Heart left ventricle (tissue), 16 donors: ENCODE measurements at regions not wholly inside any gene's neighbourhood (a gene's known extent, or its start where the extent isn't known, plus 50 kb on each side); places are given as distances from the start of the nearest gene placed in this dataset.

Source experiments
- ATAC-seq, 4 donors: fragments of 200-7000 bp; cut with Tn5 transposase; one replicate each; pipeline ENCODE4 v1.9.1; 2020 to 2022; ENCODE audit warnings: moderate library complexity in 4 of 4, mild to moderate bottlenecking in 3 of 4, moderate number of reproducible peaks in 1 of 4
- DNase-seq, 5 donors: peaks; one replicate each; pipeline ENCODE4 v3.0.0-alpha.2; 2020
- H3K27ac ChIP-seq, 12 donors: fragments of 200-600 bp; sonication (generic) in 4 of 12; one replicate each; pipeline versions ENCODE4 v1.5.0 to v1.8.0; 2016 to 2022; ENCODE audit warnings: mild to moderate bottlenecking in 2 of 12
- H3K27me3 ChIP-seq, 9 donors: fragments of 200-600 bp; sonication (generic) in 2 of 9; one replicate each; pipeline versions ENCODE4 v1.5.1 to v1.8.0; 2016 to 2022; ENCODE audit warnings: mild to moderate bottlenecking in 3 of 9
- H3K36me3 ChIP-seq, 9 donors: fragments of 200-600 bp; sonication (generic) in 2 of 9; one replicate each; pipeline versions ENCODE4 v1.5.0 to v1.8.0; 2018 to 2022; ENCODE audit warnings: mild to moderate bottlenecking in 2 of 9
- H3K4me1 ChIP-seq, 12 donors: fragments of 200-600 bp; sonication (generic) in 4 of 12; one replicate each; pipeline versions ENCODE4 v1.5.0 to v1.8.0; 2016 to 2022; ENCODE audit warnings: mild to moderate bottlenecking in 3 of 12
- H3K4me3 ChIP-seq, 12 donors: fragments of 200-600 bp; sonication (generic) in 4 of 12; one replicate each; pipeline versions ENCODE4 v1.5.0 to v1.8.0; 2017 to 2022; ENCODE audit warnings: mild to moderate bottlenecking in 9 of 12, moderate library complexity in 4 of 12
- H3K9me3 ChIP-seq, 12 donors: fragments of 200-600 bp; sonication (generic) in 4 of 12; one replicate each; pipeline versions ENCODE4 v1.5.0 to v1.8.0; 2016 to 2022; ENCODE audit warnings: mild to moderate bottlenecking in 1 of 12
- POLR2A ChIP-seq, 2 donors: fragments of 450-650 bp; IDR thresholded peaks; one replicate each; pipeline ENCODE4 v1.6.1; 2017; ENCODE audit warnings: antibody characterized with exemption in 2 of 2, mild to moderate bottlenecking in 2 of 2, moderate library complexity in 2 of 2
- WGBS, 4 donors: extraction: QIAGEN DNeasy Blood & Tissue Kit in 2 of 4; methylation state at CpG; one replicate each; pipeline versions ENCODE4 v1.1.5 to v1.1.7; 2013 to 2018; 5-methylcytosine and 5-hydroxymethylcytosine counted together
- intact Hi-C, 10 donors: fragments of 100-400 bp; cut with DNase I; formaldehyde crosslinking; loops; one replicate each; pipeline versions ENCODE4 v1.11.1 to v1.14.2; 2022
- TF ChIP-seq, protein P1 (sequence below), 12 donors: fragments of 200-600 bp; sonication (generic) in 4 of 12; IDR thresholded peaks; one replicate each; pipeline versions ENCODE4 v1.5.0 to v1.8.0; 2018 to 2022; ENCODE audit warnings: antibody characterized with exemption in 12 of 12, mild to moderate bottlenecking in 5 of 12
- donor health status: ischemic (EF 13 %, LVEDD 7.1; RV severe dilation, severe dysfunction).
- donor health status: healthy with polysubstance abuse.
- donor health status: DM: no; HTN: yes; CAD: no.
- donor health status: DM: no; HTN: no; CAD: no.
- donor health status: ischemic (EF 25% LVEDD 6.9; RV normal size, moderate dysfunction).
- donor health status: ischemic (EF 25% LVEDD 5.7; RV mildly dilated, moderate dysfunction).
- donor health status: healthy.
- donor health status: DM: yes; HTN: yes; CAD: no.
- donor health status: ischemic (EF 35%, LVEDD 5.7; RV mildly dilated, moderate dysfunction).
- donor health status: nonischemic (EF 11% LVEDD 7.7; RV severe dilation, severe dysfunction).
- donor health status: DM: yes; HTN: yes; CAD: no.
- donor health status: PGD.
- donor health status: ischemic (EF 29% LVEDD 5.4; RV normal size, mild dysfunction).
- donor health status: nonischemic (EF 23%, LVEDD 6.1; RV moderate dilation, normal function).

DNA sequence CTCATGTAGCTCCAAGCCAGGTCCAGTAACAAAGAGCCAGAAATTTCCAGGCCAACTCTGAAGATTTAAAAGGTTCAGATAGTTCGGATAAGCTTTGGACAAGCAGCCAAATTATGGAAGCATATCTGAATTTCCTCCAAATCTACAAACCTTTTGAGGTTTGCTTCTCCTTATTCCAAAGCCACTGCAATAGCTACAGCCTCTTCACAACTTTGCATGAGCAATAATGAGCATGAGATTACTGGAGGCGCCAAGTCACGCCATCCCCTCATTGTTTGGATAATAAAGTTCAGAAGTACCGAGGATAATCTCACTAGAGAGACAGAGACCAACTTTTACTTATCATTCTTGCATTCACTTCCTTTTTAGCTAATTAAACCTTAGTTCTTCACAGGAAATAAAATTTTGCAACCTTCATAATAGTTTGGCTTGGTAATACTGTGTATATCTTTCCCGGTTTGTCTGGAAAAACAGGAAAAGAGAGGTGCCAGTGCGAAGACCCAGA lies 329.6 kb upstream of the RSPO3 start:
- Histone ChIP-seq H3K36me3 (no peaks in the 10 kb centered on the region), H3K9me3 (no peaks in the 10 kb centered on the region), H3K4me1 (no peaks in the 10 kb centered on the region), H3K27ac (no peak overlapping the region), H3K4me3 (no peak overlapping the region), H3K27me3 (peaks cover 0 to 3% (median 0%) of the 10 kb centered on the region in 9 donors)
- DNase-seq (no peak), ATAC-seq (no peak)
- intact Hi-C loops = no loop called here
- WGBS, 4 donors = 52 to 73% (median 57%) methylated on average over 6 of the region's 6 CpGs
- TF ChIP-seq, protein P1, sequence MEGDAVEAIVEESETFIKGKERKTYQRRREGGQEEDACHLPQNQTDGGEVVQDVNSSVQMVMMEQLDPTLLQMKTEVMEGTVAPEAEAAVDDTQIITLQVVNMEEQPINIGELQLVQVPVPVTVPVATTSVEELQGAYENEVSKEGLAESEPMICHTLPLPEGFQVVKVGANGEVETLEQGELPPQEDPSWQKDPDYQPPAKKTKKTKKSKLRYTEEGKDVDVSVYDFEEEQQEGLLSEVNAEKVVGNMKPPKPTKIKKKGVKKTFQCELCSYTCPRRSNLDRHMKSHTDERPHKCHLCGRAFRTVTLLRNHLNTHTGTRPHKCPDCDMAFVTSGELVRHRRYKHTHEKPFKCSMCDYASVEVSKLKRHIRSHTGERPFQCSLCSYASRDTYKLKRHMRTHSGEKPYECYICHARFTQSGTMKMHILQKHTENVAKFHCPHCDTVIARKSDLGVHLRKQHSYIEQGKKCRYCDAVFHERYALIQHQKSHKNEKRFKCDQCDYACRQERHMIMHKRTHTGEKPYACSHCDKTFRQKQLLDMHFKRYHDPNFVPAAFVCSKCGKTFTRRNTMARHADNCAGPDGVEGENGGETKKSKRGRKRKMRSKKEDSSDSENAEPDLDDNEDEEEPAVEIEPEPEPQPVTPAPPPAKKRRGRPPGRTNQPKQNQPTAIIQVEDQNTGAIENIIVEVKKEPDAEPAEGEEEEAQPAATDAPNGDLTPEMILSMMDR (IDR thresholded peaks at IDR 0.05) = no peak
- no peak for TF ChIP-seq POLR2A (IDR thresholded peaks at IDR 0.05)

- no peak for DNase-seq
- H3K9me3 ChIP-seq = no peaks in the 10 kb centered on the region
- no peak for ATAC-seq
- no peaks in the 10 kb centered on the region for H3K27me3 ChIP-seq
- H3K27ac ChIP-seq = no peak overlapping the region
- intact Hi-C loops = no loop called here
- H3K4me1 ChIP-seq = no peaks in the 10 kb centered on the region
- 63 to 75% (median 73%) methylated on average over 5 of the region's 5 CpGs for WGBS, 4 donors
- no peak for TF ChIP-seq POLR2A (IDR thresholded peaks at IDR 0.05)
- TF ChIP-seq, protein P1 (IDR thresholded peaks at IDR 0.05) = no peak
- H3K36me3 ChIP-seq = no peaks in the 10 kb centered on the region
- H3K4me3 ChIP-seq = no peak overlapping the region
Observed at GRCh38 chr6:126792340-126793085, 326.0 kb upstream of the RSPO3 start.

DNA sequence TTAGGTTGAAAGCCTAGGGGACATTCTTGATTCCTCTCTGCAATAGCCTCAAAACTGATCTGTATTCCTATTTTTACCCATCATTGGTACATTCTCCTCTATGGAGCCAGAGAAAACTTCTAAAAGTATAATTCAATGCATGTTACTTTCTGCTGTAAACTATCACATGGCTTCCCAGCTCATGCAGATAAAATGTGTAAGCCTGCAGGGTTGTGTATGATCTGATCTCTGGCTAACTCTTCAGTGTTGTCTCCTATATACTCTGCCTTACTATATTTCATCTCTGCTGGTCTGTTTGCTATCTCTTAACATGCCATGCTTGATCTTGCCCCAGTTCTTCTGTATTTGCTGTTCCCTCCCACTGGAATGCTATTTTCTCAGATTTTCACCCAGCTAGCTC lies 323.3 kb upstream of the RSPO3 start:
- no peak for DNase-seq
- Histone ChIP-seq H3K4me1 (no peaks in the 10 kb centered on the region), H3K27me3 (no peaks in the 10 kb centered on the region), H3K27ac (no peak overlapping the region), H3K4me3 (no peak overlapping the region), H3K36me3 (no peaks in the 10 kb centered on the region), H3K9me3 (no peaks in the 10 kb centered on the region)
- intact Hi-C loops = no loop called here
- TF ChIP-seq, protein P1 (IDR thresholded peaks at IDR 0.05) = no peak
- no peak for TF ChIP-seq POLR2A (IDR thresholded peaks at IDR 0.05)
- no peak for ATAC-seq

GRCh38 chr6:126797981-126798380 lies 320.5 kb upstream of the RSPO3 start:
- H3K27me3 ChIP-seq = no peaks in the 10 kb centered on the region
- intact Hi-C loops = no loop called here
- no peaks in the 10 kb centered on the region for H3K4me1 ChIP-seq
- H3K27ac ChIP-seq = no peak overlapping the region
- no peak overlapping the region for H3K4me3 ChIP-seq
- H3K9me3 ChIP-seq = no peaks in the 10 kb centered on the region
- H3K36me3 ChIP-seq = no peaks in the 10 kb centered on the region
- ATAC-seq (no peak), DNase-seq (no peak)
- no peak for TF ChIP-seq POLR2A (IDR thresholded peaks at IDR 0.05)
- TF ChIP-seq, protein P1 (IDR thresholded peaks at IDR 0.05) = no peak
- WGBS, 4 donors = 84 to 85% (median 84%) methylated on average over 2 of the region's 2 CpGs
